HEK293 (cell line): ENCODE measurements at regions not wholly inside any gene's neighbourhood (a gene's known extent, or its start where the extent isn't known, plus 50 kb on each side); places are given as distances from the start of the nearest gene placed in this dataset.

ENCODE experiments used
- CTCF ChIA-PET: fragments of 350-600 bp; formaldehyde crosslinking; extraction: SDS; loops from one replicate; lab custom pipeline; 2021; ENCODE audit warnings: antibody characterized with exemption; lab: Yijun Ruan, JAX
- POLR2A ChIA-PET: fragments of 300-600 bp; formaldehyde crosslinking; extraction: SDS; loops from one replicate; lab custom pipeline; 2020; ENCODE audit warnings: antibody characterized with exemption, inconsistent platforms; lab: Yijun Ruan, JAX
- H3K27ac ChIP-seq: fragments of 200-500 bp; sonication (Bioruptor generic); 2 replicates; pipeline ENCODE4 v1.5.1; 2014; ENCODE audit warnings: low read depth, low read length, control low read depth, inconsistent platforms; ENCODE audit errors: extremely low read depth
- H3K36me3 ChIP-seq, 2 experiments: fragments of 200-500 bp in 1 of 2; sonication (Bioruptor generic) in 1 of 2; 1 replicate in 1 of 2; 2 replicates in 1 of 2; pipeline ENCODE4 v1.5.1; 2014 to 2017; ENCODE audit warnings: inconsistent platforms in 2 of 2, low read length in 2 of 2; ENCODE audit not compliant: control insufficient read depth in 2 of 2, insufficient read depth in 1 of 2
- H3K4me1 ChIP-seq: fragments of 200-500 bp; sonication (Bioruptor generic); 2 replicates; pipeline ENCODE4 v1.5.1; 2014; ENCODE audit warnings: mild to moderate bottlenecking, low read length, inconsistent platforms; ENCODE audit not compliant: control insufficient read depth, insufficient read depth
- H3K4me3 ChIP-seq: 2 replicates; pipeline ENCODE4 v1.5.1; 2011; ENCODE audit warnings: low read depth, mild to moderate bottlenecking, control low read depth, low read length, moderate library complexity
- H3K9me3 ChIP-seq: fragments of 200-500 bp; sonication (Bioruptor generic); 2 replicates; pipeline ENCODE4 v1.5.1; 2014; ENCODE audit warnings: low read depth, low read length, inconsistent platforms; ENCODE audit not compliant: control insufficient read depth, insufficient read depth
- FEZF1 ChIP-seq: fragments of 450-650 bp; formaldehyde crosslinking; IDR thresholded peaks from 2 replicates; pipeline ENCODE4 v1.5.1; 2016; ENCODE audit warnings: missing biosample characterization, missing genetic modification characterization
- GLI2 ChIP-seq: fragments of 450-650 bp; formaldehyde crosslinking; IDR thresholded peaks from 2 replicates; pipeline ENCODE4; 2017; ENCODE audit warnings: missing biosample characterization, missing genetic modification characterization, low read depth, borderline replicate concordance
- GLI4 ChIP-seq: fragments of 450-650 bp; formaldehyde crosslinking; IDR thresholded peaks from 2 replicates; pipeline ENCODE4 v1.5.1; 2016; ENCODE audit warnings: missing biosample characterization, missing genetic modification characterization
- HOXC10 ChIP-seq: sonication (generic); formaldehyde crosslinking; IDR thresholded peaks from 2 replicates; pipeline ENCODE4 v1.8.1; 2023; ENCODE audit warnings: mild to moderate bottlenecking, missing genetic modification reagents
- IKZF3 ChIP-seq: fragments of 450-650 bp; IDR thresholded peaks from 2 replicates; pipeline ENCODE4 v1.5.0; 2018; ENCODE audit warnings: missing biosample characterization, mild to moderate bottlenecking, missing genetic modification characterization, moderate library complexity
- KLF16 ChIP-seq: fragments of 450-650 bp; formaldehyde crosslinking; IDR thresholded peaks from 2 replicates; pipeline ENCODE4 v1.5.1; 2017; ENCODE audit warnings: missing biosample characterization, missing genetic modification characterization
- KLF7 ChIP-seq: fragments of 450-650 bp; formaldehyde crosslinking; IDR thresholded peaks from 2 replicates; pipeline ENCODE4 v1.5.1; 2016; ENCODE audit warnings: missing biosample characterization, missing genetic modification characterization, borderline replicate concordance
- PRDM1 ChIP-seq: fragments of 450-650 bp; formaldehyde crosslinking; IDR thresholded peaks from 2 replicates; pipeline ENCODE4; 2016; ENCODE audit warnings: missing biosample characterization, missing genetic modification characterization
- SP2 ChIP-seq: fragments of 450-650 bp; formaldehyde crosslinking; IDR thresholded peaks from 2 replicates; pipeline ENCODE4 v1.5.1; 2016; ENCODE audit warnings: missing biosample characterization, missing genetic modification characterization
- SP7 ChIP-seq: fragments of 450-650 bp; formaldehyde crosslinking; IDR thresholded peaks from 2 replicates; pipeline ENCODE4 v1.5.1; 2016; ENCODE audit warnings: missing biosample characterization, missing genetic modification characterization
- WT1 ChIP-seq: fragments of 450-650 bp; formaldehyde crosslinking; IDR thresholded peaks from 2 replicates; pipeline ENCODE4 v1.5.1; 2016; ENCODE audit warnings: missing biosample characterization, missing genetic modification characterization
- ZBTB26 ChIP-seq: fragments of 450-650 bp; formaldehyde crosslinking; optimal IDR thresholded peaks from 2 replicates; pipeline ENCODE3; 2016; ENCODE audit warnings: missing biosample characterization, mild to moderate bottlenecking, missing genetic modification characterization
- ZFHX2 ChIP-seq: fragments of 450-650 bp; formaldehyde crosslinking; conservative IDR thresholded peaks from 2 replicates; pipeline ENCODE4 v1.5.1; 2016; ENCODE audit warnings: missing biosample characterization, missing genetic modification characterization
- ZNF169 ChIP-seq: fragments of 450-650 bp; formaldehyde crosslinking; IDR thresholded peaks from 2 replicates; pipeline ENCODE4 v1.5.1; 2016; ENCODE audit warnings: missing biosample characterization, missing genetic modification characterization
- ZNF311 ChIP-seq: fragments of 450-650 bp; formaldehyde crosslinking; IDR thresholded peaks from 2 replicates; pipeline ENCODE4 v1.5.1; 2017; ENCODE audit warnings: missing biosample characterization, missing genetic modification characterization, borderline replicate concordance
- ZNF335 ChIP-seq: fragments of 450-650 bp; formaldehyde crosslinking; conservative IDR thresholded peaks from 2 replicates; pipeline ENCODE4 v1.5.1; 2016; ENCODE audit warnings: missing biosample characterization, missing genetic modification characterization
- ZNF391 ChIP-seq: fragments of 450-650 bp; formaldehyde crosslinking; IDR thresholded peaks from 2 replicates; pipeline ENCODE4 v1.5.1; 2016; ENCODE audit warnings: low read depth, missing biosample characterization, missing genetic modification characterization, borderline replicate concordance
- ZNF544 ChIP-seq: fragments of 450-650 bp; formaldehyde crosslinking; IDR thresholded peaks from 2 replicates; pipeline ENCODE4 v1.5.0; 2017; ENCODE audit warnings: missing biosample characterization, missing genetic modification characterization
- ZNF555 ChIP-seq: fragments of 450-650 bp; formaldehyde crosslinking; conservative IDR thresholded peaks from 2 replicates; pipeline ENCODE4 v1.5.1; 2017; ENCODE audit warnings: missing biosample characterization, mild to moderate bottlenecking, missing genetic modification characterization, inconsistent platforms
- ZNF558 ChIP-seq: fragments of 450-650 bp; formaldehyde crosslinking; IDR thresholded peaks from 2 replicates; pipeline ENCODE4 v1.5.1; 2016; ENCODE audit warnings: missing biosample characterization, missing genetic modification characterization
- ZNF768 ChIP-seq: fragments of 450-650 bp; formaldehyde crosslinking; IDR thresholded peaks from 2 replicates; pipeline ENCODE4 v1.5.1; 2018; ENCODE audit warnings: missing biosample characterization, mild to moderate bottlenecking, missing genetic modification characterization
- ZNF837 ChIP-seq: fragments of 450-650 bp; formaldehyde crosslinking; IDR thresholded peaks from 2 replicates; pipeline ENCODE4 v1.5.1; 2016; ENCODE audit warnings: missing biosample characterization, missing genetic modification characterization
- ZSCAN4 ChIP-seq: fragments of 450-650 bp; formaldehyde crosslinking; IDR thresholded peaks from 2 replicates; pipeline ENCODE4 v1.5.1; 2017; ENCODE audit warnings: missing biosample characterization, missing genetic modification characterization
- TF ChIP-seq, protein P1 (sequence below): fragments of 450-650 bp; formaldehyde crosslinking; IDR thresholded peaks from 2 replicates; pipeline ENCODE4; 2016; ENCODE audit warnings: missing biosample characterization, missing genetic modification characterization
- TF ChIP-seq, protein P2 (sequence below): IDR thresholded peaks from 2 replicates; pipeline ENCODE4 v1.6.1; 2011; ENCODE audit warnings: mild to moderate bottlenecking, low read depth, low read length, borderline replicate concordance
- TF ChIP-seq, protein P3 (sequence below): sonication (generic); formaldehyde crosslinking; IDR thresholded peaks from 2 replicates; pipeline ENCODE4 v1.8.1; 2022; ENCODE audit warnings: mild to moderate bottlenecking, moderate library complexity, missing genetic modification reagents

DNA sequence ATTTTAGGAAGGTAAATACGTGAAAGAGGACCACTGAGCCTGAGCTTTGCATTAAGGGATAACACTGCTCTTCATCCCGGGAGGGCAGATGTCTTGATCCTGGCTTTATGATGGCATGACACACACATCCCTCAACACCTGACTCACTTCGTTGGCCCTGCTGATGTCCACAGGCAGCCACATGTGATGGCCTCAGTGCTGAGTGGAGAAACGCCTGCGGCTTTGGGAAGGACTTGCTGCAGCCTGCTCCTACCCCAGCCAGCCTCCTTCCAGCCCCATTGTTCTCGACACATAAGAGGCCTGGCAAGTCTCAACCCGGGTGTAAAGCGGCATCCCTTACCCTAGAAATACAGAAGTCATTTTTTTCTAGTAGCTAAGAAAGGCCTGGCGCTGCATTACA is 169.0 kb downstream of the SYK start (continued):
- TF ChIP-seq ZSCAN4 (tag by site-specific recombination) = no peak
- TF ChIP-seq ZNF555 (tag by site-specific recombination) = no peak
- TF ChIP-seq, protein P1, sequence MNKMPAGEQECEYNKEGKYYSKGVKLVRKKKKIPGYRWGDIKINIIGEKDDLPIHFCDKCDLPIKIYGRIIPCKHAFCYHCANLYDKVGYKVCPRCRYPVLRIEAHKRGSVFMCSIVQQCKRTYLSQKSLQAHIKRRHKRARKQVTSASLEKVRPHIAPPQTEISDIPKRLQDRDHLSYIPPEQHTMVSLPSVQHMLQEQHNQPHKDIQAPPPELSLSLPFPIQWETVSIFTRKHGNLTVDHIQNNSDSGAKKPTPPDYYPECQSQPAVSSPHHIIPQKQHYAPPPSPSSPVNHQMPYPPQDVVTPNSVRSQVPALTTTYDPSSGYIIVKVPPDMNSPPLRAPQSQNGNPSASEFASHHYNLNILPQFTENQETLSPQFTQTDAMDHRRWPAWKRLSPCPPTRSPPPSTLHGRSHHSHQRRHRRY (tag by site-specific recombination) = no peak
- TF ChIP-seq ZNF837 (tag by site-specific recombination) = no peak
- TF ChIP-seq ZNF391 (tag by site-specific recombination) = no peak
- TF ChIP-seq IKZF3 = no peak
- no peak for TF ChIP-seq SP7 (tag by site-specific recombination)
- no peak for TF ChIP-seq HOXC10 (CRISPR knock-in tag)
- TF ChIP-seq ZNF558 (tag by site-specific recombination) = no peak
- no peak for TF ChIP-seq SP2 (tag by site-specific recombination)
- no peak for TF ChIP-seq ZFHX2 (tag by site-specific recombination)
- TF ChIP-seq, protein P2, sequence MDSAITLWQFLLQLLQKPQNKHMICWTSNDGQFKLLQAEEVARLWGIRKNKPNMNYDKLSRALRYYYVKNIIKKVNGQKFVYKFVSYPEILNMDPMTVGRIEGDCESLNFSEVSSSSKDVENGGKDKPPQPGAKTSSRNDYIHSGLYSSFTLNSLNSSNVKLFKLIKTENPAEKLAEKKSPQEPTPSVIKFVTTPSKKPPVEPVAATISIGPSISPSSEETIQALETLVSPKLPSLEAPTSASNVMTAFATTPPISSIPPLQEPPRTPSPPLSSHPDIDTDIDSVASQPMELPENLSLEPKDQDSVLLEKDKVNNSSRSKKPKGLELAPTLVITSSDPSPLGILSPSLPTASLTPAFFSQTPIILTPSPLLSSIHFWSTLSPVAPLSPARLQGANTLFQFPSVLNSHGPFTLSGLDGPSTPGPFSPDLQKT = no peak
- TF ChIP-seq PRDM1 (tag by site-specific recombination) = no peak
- TF ChIP-seq, all 188 proteins: peak for 0

DNA sequence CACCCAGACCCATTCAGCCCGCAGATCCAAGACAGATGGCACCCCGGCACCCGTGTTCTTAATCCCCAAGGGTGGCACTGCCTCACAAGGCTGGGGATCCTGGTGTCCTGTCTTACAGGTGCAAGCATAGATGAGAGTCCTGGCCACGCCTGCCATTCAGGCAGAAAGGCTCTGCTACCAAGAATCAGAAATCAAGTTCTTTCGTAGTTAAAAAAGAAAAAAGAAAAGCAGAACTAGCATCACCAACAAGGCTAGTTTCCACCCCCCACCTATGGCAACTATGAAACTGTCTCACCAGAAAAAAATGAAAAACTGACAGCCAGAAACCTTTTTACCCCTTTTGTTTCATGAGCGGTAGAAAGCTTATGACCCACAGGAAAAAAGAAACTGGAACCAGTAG is 170.4 kb downstream of the SYK start:
- H3K36me3 ChIP-seq = no peaks in the 10 kb centered on the region
- no peak overlapping the region for H3K4me3 ChIP-seq
- TF ChIP-seq KLF16 (tag by site-specific recombination) (no peak), ZNF335 (tag by site-specific recombination) (no peak), HOXC10 (CRISPR knock-in tag) (no peak), ZNF768 (tag by site-specific recombination) (no peak), WT1 (tag by site-specific recombination) (no peak)
- TF ChIP-seq, protein P2 = no peak
- TF ChIP-seq, protein P1 (tag by site-specific recombination) = no peak
- ChIA-PET POLR2A (no interaction called here), CTCF (no interaction called here)
- no peaks in the 10 kb centered on the region for H3K9me3 ChIP-seq
- H3K27ac ChIP-seq = no peak overlapping the region
- H3K4me1 ChIP-seq = no peaks in the 10 kb centered on the region

DNA sequence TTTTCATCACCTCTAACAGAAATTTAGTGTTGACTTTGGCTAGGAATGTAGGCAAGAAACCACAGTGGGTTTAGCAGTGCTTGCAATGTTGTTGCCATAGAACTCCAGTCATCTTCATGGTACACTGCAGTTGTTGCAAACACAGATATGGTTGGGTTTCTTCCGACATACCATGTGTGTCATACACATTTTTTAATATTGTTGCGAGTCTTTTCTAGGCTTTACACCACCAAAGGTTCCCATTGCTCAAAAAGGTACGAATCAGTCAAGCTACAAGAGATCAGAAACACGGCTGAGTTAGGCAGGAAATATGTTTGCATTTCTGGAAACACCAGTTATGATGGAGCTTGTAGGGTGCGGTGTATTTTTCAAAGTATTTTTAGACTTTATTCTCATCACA is 172.4 kb downstream of the SYK start:
- CTCF ChIA-PET = interaction anchor here (0.6 to 1.2 kb wide), 4 partner anchors 8 to 59 kb away, joined by 3 to 4 read pairs (median 3); no protein-coding TSS in a partner anchor
- Histone ChIP-seq H3K4me1 (no peaks in the 10 kb centered on the region), H3K27ac (no peak overlapping the region)
- no peak for TF ChIP-seq GLI4
- TF ChIP-seq FEZF1 = no peak
- TF ChIP-seq, protein P3, sequence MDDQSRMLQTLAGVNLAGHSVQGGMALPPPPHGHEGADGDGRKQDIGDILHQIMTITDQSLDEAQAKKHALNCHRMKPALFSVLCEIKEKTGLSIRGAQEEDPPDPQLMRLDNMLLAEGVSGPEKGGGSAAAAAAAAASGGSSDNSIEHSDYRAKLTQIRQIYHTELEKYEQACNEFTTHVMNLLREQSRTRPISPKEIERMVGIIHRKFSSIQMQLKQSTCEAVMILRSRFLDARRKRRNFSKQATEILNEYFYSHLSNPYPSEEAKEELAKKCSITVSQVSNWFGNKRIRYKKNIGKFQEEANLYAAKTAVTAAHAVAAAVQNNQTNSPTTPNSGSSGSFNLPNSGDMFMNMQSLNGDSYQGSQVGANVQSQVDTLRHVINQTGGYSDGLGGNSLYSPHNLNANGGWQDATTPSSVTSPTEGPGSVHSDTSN (CRISPR knock-in tag) = no peak
- no peak for TF ChIP-seq ZNF335 (tag by site-specific recombination)
- TF ChIP-seq ZNF544 = no peak
- no peak for TF ChIP-seq ZBTB26
- TF ChIP-seq GLI2 (tag by site-specific recombination) = no peak
- no peak for TF ChIP-seq ZNF169
- TF ChIP-seq KLF7 (tag by site-specific recombination) = no peak
- no peak for TF ChIP-seq ZNF311 (tag by site-specific recombination)
- TF ChIP-seq, all 188 proteins: peak for 0
- H3K4me3 ChIP-seq = no peak overlapping the region
- H3K36me3 ChIP-seq = no peaks in the 10 kb centered on the region
- POLR2A ChIA-PET = no interaction called here
- H3K9me3 ChIP-seq = no peaks in the 10 kb centered on the region
